Fibroblast of mammary gland (primary cell): ENCODE measurements at regions not wholly inside any gene's neighbourhood (a gene's known extent, or its start where the extent isn't known, plus 50 kb on each side); places are given as distances from the start of the nearest gene placed in this dataset.

Source experiments
- DNase-seq: peaks from one replicate; pipeline ENCODE4 v3.0.0-alpha.2; 2010; ENCODE audit warnings: low read depth
- H3K4me3 ChIP-seq: 2 replicates; pipeline ENCODE4 v1.5.1; 2011; ENCODE audit warnings: low read depth, mild to moderate bottlenecking, low read length, moderate library complexity; ENCODE audit not compliant: control insufficient read depth
- TF ChIP-seq, protein P1 (sequence below): conservative IDR thresholded peaks from 2 replicates; pipeline ENCODE4 v1.5.1; 2011; ENCODE audit warnings: low read depth, low read length, inconsistent platforms; ENCODE audit not compliant: control insufficient read depth, insufficient read depth

GRCh38 chr12:126385785-126386184 is 1320.5 kb downstream of the AACS start:
- DNase-seq, result peak; percentile 71
- TF ChIP-seq, protein P1, sequence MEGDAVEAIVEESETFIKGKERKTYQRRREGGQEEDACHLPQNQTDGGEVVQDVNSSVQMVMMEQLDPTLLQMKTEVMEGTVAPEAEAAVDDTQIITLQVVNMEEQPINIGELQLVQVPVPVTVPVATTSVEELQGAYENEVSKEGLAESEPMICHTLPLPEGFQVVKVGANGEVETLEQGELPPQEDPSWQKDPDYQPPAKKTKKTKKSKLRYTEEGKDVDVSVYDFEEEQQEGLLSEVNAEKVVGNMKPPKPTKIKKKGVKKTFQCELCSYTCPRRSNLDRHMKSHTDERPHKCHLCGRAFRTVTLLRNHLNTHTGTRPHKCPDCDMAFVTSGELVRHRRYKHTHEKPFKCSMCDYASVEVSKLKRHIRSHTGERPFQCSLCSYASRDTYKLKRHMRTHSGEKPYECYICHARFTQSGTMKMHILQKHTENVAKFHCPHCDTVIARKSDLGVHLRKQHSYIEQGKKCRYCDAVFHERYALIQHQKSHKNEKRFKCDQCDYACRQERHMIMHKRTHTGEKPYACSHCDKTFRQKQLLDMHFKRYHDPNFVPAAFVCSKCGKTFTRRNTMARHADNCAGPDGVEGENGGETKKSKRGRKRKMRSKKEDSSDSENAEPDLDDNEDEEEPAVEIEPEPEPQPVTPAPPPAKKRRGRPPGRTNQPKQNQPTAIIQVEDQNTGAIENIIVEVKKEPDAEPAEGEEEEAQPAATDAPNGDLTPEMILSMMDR, result no peak
- no peak overlapping the region for H3K4me3 ChIP-seq

DNA sequence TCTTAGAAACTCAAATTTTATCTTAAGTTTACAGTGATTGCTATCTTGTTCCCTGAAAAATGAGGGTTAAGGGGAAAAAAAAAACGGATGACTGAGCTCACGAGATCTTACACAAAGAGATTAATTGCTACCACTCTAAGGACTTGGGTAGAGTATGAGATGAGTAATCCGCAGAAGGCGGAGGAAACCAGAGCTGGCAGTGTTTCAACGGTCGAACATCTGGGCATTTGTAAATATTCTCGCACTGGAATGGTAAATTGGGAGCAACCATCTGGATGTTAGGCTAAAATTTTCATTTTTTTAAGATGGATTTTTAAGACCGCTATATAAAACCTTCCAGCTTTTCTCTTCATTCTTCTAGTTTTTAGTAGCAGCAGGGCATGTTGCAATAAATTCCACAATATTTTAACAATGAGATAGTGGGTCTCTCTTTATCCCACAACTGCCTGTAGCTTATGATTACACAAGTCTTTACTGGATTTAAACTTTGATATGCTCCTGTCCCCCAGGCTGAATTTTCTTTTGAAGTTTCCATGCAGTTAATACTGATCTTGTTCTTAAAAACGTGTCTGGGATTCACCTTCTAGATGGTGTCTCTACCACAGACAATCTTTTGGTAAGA is 1324.1 kb downstream of the AACS start:
- peak; percentile 82 for DNase-seq
- TF ChIP-seq, protein P1, result no peak
- no peak overlapping the region for H3K4me3 ChIP-seq

- no peak overlapping the region for H3K4me3 ChIP-seq
- peak; percentile 6 for DNase-seq
- TF ChIP-seq, protein P1, result no peak
These were observed 1324.7 kb downstream of the AACS start for GRCh38 chr12:126389961-126390360.

GRCh38 chr12:126390969-126391566 is 1325.8 kb downstream of the AACS start:
- TF ChIP-seq, protein P1, result no peak
- no peak overlapping the region for H3K4me3 ChIP-seq
- DNase-seq, result peak; percentile 26

DNA sequence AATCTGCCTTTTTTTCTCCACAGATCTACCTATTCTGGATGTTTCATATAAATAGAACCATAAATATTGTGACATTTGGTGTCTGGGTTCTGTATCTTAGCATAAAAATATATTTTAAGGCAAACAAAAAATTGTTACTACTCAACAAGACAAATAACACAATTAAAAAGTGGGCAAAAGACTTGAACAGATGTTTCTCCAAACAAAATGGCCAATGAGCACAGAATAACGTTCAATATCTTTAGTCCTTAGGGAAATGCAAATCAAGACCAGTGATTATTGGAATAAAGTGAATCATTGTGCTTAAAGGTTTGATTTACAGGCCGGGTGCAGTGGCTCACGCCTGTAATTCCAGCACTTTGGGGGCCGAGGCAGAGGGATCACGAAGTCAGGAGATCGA is 1331.3 kb downstream of the AACS start:
- no peak overlapping the region for H3K4me3 ChIP-seq
- DNase-seq, result no peak
- TF ChIP-seq, protein P1, result no peak

DNA sequence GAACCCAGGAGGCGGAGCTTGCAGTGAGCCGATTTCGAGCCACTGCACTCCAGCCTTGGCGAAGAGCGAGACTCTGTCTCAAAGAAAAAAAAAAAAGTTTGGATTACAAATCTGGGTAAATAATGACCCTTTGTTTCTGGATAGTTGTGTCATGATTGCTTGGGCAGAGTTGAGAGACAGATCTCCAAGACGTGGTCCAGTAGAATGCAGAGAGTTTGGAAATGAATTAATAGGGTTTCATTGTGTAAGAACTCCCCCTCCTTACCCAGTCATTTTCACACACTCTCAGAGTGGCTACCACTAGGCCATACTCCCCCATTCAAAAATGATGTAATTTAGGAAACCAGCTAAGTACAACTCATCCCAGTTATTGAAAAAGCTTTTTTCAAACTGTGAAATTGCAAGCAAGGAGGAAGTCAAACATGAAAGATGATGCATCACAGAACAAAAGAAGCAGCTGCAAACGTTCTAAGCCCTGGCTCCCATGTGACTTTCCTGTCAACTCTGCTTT is 1331.9 kb downstream of the AACS start:
- H3K4me3 ChIP-seq, result no peak overlapping the region
- TF ChIP-seq, protein P1, result no peak
- DNase-seq, result peak; percentile 46
